SK-N-MC (cell line): ENCODE measurements at regions not wholly inside any gene's neighbourhood (a gene's known extent, or its start where the extent isn't known, plus 50 kb on each side); places are given as distances from the start of the nearest gene placed in this dataset.

ENCODE experiments used
- EZH2 ChIP-seq: fragments of 200-600 bp; sonication (generic); IDR thresholded peaks from one replicate; pipeline ENCODE4 v1.6.1; 2017; ENCODE audit warnings: antibody characterized with exemption
- POLR2AphosphoS5 ChIP-seq: IDR thresholded peaks from 2 replicates; pipeline ENCODE4 v1.6.1; 2012; ENCODE audit warnings: mild to moderate bottlenecking, low read depth, low read length, borderline replicate concordance

DNA sequence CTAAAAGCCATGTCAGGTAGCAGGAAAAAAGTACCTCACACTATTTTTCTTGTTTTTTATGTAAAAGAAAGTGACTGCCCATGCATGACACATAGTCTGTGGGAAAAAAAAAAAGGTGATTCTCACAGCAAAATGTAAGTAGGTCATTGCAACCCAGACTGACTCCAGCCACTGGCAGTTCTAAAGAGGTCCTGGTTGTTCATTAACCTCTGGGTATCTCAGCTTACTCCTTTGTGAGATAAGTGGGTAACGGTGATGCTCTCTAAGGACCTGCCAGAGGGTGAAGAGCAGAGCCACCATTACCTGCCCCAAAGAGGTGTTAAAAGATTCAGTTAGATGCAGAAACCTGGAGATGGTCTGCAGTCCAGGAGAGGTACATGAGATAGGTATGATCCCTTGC, 531.9 kb downstream of the GRIN2A start:
- TF ChIP-seq EZH2 (no peak), POLR2AphosphoS5 (no peak)
